K562 (cell line): ENCODE measurements at regions not wholly inside any gene's neighbourhood (a gene's known extent, or its start where the extent isn't known, plus 50 kb on each side); places are given as distances from the start of the nearest gene placed in this dataset.

Experiments
- CLOCK ChIP-seq: fragments of 250-450 bp; sonication (Bioruptor Pico); IDR thresholded peaks from 2 replicates; pipeline ENCODE4 v1.4.0; 2020; ENCODE audit warnings: mild to moderate bottlenecking, moderate library complexity, borderline replicate concordance
- GATAD2B ChIP-seq: fragments of 450-650 bp; IDR thresholded peaks from 2 replicates; pipeline ENCODE4 v1.6.1; 2017; ENCODE audit warnings: mild to moderate bottlenecking, borderline replicate concordance
- HNRNPUL1 ChIP-seq: fragments of 200-400 bp; formaldehyde crosslinking; IDR thresholded peaks from 2 replicates; pipeline ENCODE4 v1.6.1; 2017; ENCODE audit warnings: low read length
- PCBP1 ChIP-seq: fragments of 200-400 bp; formaldehyde crosslinking; IDR thresholded peaks from 2 replicates; pipeline ENCODE4 v1.6.1; 2018; ENCODE audit warnings: mild to moderate bottlenecking, low read depth, low read length; ENCODE audit not compliant: poor library complexity, severe bottlenecking
- TRIM28 ChIP-seq: fragments of 450-650 bp; IDR thresholded peaks from 2 replicates; pipeline ENCODE4 v1.6.1; 2017
- TF ChIP-seq, protein P1 (sequence below): IDR thresholded peaks from 3 replicates; pipeline ENCODE4 v1.6.1; 2011; ENCODE audit warnings: borderline replicate concordance, mild to moderate bottlenecking, moderate library complexity; ENCODE audit not compliant: insufficient read length; ENCODE audit errors: extremely low read depth

- TF ChIP-seq, protein P1, sequence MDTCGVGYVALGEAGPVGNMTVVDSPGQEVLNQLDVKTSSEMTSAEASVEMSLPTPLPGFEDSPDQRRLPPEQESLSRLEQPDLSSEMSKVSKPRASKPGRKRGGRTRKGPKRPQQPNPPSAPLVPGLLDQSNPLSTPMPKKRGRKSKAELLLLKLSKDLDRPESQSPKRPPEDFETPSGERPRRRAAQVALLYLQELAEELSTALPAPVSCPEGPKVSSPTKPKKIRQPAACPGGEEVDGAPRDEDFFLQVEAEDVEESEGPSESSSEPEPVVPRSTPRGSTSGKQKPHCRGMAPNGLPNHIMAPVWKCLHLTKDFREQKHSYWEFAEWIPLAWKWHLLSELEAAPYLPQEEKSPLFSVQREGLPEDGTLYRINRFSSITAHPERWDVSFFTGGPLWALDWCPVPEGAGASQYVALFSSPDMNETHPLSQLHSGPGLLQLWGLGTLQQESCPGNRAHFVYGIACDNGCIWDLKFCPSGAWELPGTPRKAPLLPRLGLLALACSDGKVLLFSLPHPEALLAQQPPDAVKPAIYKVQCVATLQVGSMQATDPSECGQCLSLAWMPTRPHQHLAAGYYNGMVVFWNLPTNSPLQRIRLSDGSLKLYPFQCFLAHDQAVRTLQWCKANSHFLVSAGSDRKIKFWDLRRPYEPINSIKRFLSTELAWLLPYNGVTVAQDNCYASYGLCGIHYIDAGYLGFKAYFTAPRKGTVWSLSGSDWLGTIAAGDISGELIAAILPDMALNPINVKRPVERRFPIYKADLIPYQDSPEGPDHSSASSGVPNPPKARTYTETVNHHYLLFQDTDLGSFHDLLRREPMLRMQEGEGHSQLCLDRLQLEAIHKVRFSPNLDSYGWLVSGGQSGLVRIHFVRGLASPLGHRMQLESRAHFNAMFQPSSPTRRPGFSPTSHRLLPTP: no peak
- TF ChIP-seq GATAD2B (no peak), CLOCK (CRISPR knock-in tag) (no peak), TRIM28 (no peak), PCBP1 (no peak), HNRNPUL1 (no peak)
Measured at GRCh38 chr2:64287202-64287740, 143.1 kb upstream of the PELI1 start (continued).
